MM.1S (cell line): ENCODE measurements at regions not wholly inside any gene's neighbourhood (a gene's known extent, or its start where the extent isn't known, plus 50 kb on each side); places are given as distances from the start of the nearest gene placed in this dataset.

Experiments
- DNase-seq: peaks from one replicate; pipeline ENCODE4 v3.0.0-alpha.2; 2015
- H2AFZ ChIP-seq: fragments of 300-600 bp; sonication (generic); 2 replicates; pipeline ENCODE4 v1.6.0; 2016; ENCODE audit warnings: antibody characterized with exemption, low read length
- H3F3A ChIP-seq: fragments of 300-600 bp; sonication (generic); 2 replicates; pipeline ENCODE4 v1.6.1; 2016; ENCODE audit warnings: mild to moderate bottlenecking, antibody characterized with exemption, low read length, moderate library complexity, mixed read lengths; ENCODE audit not compliant: insufficient read depth
- H3K27ac ChIP-seq: fragments of 300-600 bp; sonication (generic); 2 replicates; pipeline ENCODE4 v1.5.1; 2016; ENCODE audit warnings: mild to moderate bottlenecking, low read length
- H3K27me3 ChIP-seq: fragments of 300-600 bp; sonication (generic); replicated peaks from 2 replicates; pipeline ENCODE4 v1.6.0; 2016; ENCODE audit warnings: low read length; ENCODE audit not compliant: insufficient read depth
- H3K36me3 ChIP-seq: fragments of 300-600 bp; sonication (generic); replicated peaks from 2 replicates; pipeline ENCODE4 v1.6.1; 2016; ENCODE audit warnings: mild to moderate bottlenecking, low read length, mixed read lengths; ENCODE audit not compliant: insufficient read depth
- H3K4me1 ChIP-seq: fragments of 300-600 bp; sonication (generic); 2 replicates; pipeline ENCODE4 v1.6.1; 2016; ENCODE audit warnings: low read length, mixed read lengths
- H3K4me2 ChIP-seq: fragments of 300-600 bp; sonication (generic); 2 replicates; pipeline ENCODE4 v1.6.0; 2016; ENCODE audit warnings: low read depth, low read length
- H3K4me3 ChIP-seq: fragments of 300-600 bp; sonication (generic); 2 replicates; pipeline ENCODE4 v1.5.1; 2016; ENCODE audit warnings: low read length, mixed read lengths
- H3K79me2 ChIP-seq: fragments of 300-600 bp; sonication (generic); 2 replicates; pipeline ENCODE4 v1.6.1; 2016; ENCODE audit warnings: mixed run types, low read length, mixed read lengths
- H3K9ac ChIP-seq: fragments of 300-600 bp; sonication (generic); 2 replicates; pipeline ENCODE4 v1.6.1; 2016; ENCODE audit warnings: low read length, mixed read lengths
- H3K9me2 ChIP-seq: fragments of 300-600 bp; sonication (generic); replicated peaks from 2 replicates; pipeline ENCODE4 v1.6.1; 2016; ENCODE audit warnings: mild to moderate bottlenecking, low read length, mixed read lengths; ENCODE audit not compliant: insufficient read depth
- H3K9me3 ChIP-seq: fragments of 300-600 bp; sonication (generic); replicated peaks from 2 replicates; pipeline ENCODE4 v1.6.1; 2016; ENCODE audit warnings: mild to moderate bottlenecking, low read length, mixed read lengths; ENCODE audit not compliant: insufficient read depth
- H4K20me1 ChIP-seq: fragments of 300-600 bp; sonication (generic); 2 replicates; pipeline ENCODE4 v1.6.1; 2016; ENCODE audit warnings: mild to moderate bottlenecking, low read length, moderate library complexity, mixed read lengths; ENCODE audit not compliant: insufficient read depth
- CTCF ChIP-seq: fragments of 300-600 bp; sonication (generic); IDR thresholded peaks from 2 replicates; pipeline ENCODE4 v1.5.1; 2016; ENCODE audit warnings: antibody characterized with exemption, low read length, mixed read lengths
- EZH2 ChIP-seq: fragments of 300-600 bp; sonication (generic); optimal IDR thresholded peaks from 2 replicates; pipeline ENCODE3; 2017; ENCODE audit warnings: low read depth, mild to moderate bottlenecking, antibody characterized with exemption, low read length, mixed read lengths
- EZH2phosphoT487 ChIP-seq: fragments of 300-600 bp; sonication (generic); IDR thresholded peaks from 2 replicates; pipeline ENCODE4 v1.6.1; 2018; ENCODE audit warnings: antibody characterized with exemption, low read length

- Histone ChIP-seq H4K20me1 (no peaks in the 10 kb centered on the region), H2AFZ (no peak overlapping the region), H3K4me3 (no peak overlapping the region), H3K9ac (no peak overlapping the region), H3K4me2 (no peak overlapping the region), H3K9me2 (no peaks in the 10 kb centered on the region), H3K4me1 (no peaks in the 10 kb centered on the region), H3K79me2 (no peaks in the 10 kb centered on the region), H3K27ac (no peak overlapping the region), H3K27me3 (no peaks in the 10 kb centered on the region), H3K36me3 (no peaks in the 10 kb centered on the region), H3F3A (no peaks in the 10 kb centered on the region), H3K9me3 (no peaks in the 10 kb centered on the region)
- DNase-seq, result no peak
- TF ChIP-seq EZH2 (no peak), EZH2phosphoT487 (no peak), CTCF (no peak)
These were observed 78.3 kb upstream of the IPO5 start for GRCh38 chr13:97875218-97875617.

- no peaks in the 10 kb centered on the region for H3K79me2 ChIP-seq
- DNase-seq, result no peak
- H2AFZ ChIP-seq, result no peak overlapping the region
- H3K9me2 ChIP-seq, result no peaks in the 10 kb centered on the region
- H3K4me3 ChIP-seq, result no peak overlapping the region
- H3K27ac ChIP-seq, result no peak overlapping the region
- no peaks in the 10 kb centered on the region for H4K20me1 ChIP-seq
- TF ChIP-seq CTCF, result no peak
- no peak for TF ChIP-seq EZH2phosphoT487
- no peak for TF ChIP-seq EZH2
- H3K4me1 ChIP-seq, result no peaks in the 10 kb centered on the region
- no peaks in the 10 kb centered on the region for H3K36me3 ChIP-seq
- no peak overlapping the region for H3K9ac ChIP-seq
- H3K4me2 ChIP-seq, result no peak overlapping the region
- no peaks in the 10 kb centered on the region for H3F3A ChIP-seq
- no peaks in the 10 kb centered on the region for H3K27me3 ChIP-seq
- H3K9me3 ChIP-seq, result no peaks in the 10 kb centered on the region
These were observed 77.6 kb upstream of the IPO5 start for GRCh38 chr13:97875911-97876310.

- TF ChIP-seq EZH2 (no peak), CTCF (no peak), EZH2phosphoT487 (no peak)
- H4K20me1 ChIP-seq, result no peaks in the 10 kb centered on the region
- H3K9ac ChIP-seq, result no peak overlapping the region
- no peak overlapping the region for H3K4me3 ChIP-seq
- no peak for DNase-seq
- no peaks in the 10 kb centered on the region for H3K9me3 ChIP-seq
- no peak overlapping the region for H3K27ac ChIP-seq
- no peaks in the 10 kb centered on the region for H3K36me3 ChIP-seq
- H3F3A ChIP-seq, result no peaks in the 10 kb centered on the region
- H3K4me1 ChIP-seq, result no peaks in the 10 kb centered on the region
- no peaks in the 10 kb centered on the region for H3K9me2 ChIP-seq
- no peaks in the 10 kb centered on the region for H3K79me2 ChIP-seq
- H3K27me3 ChIP-seq, result no peaks in the 10 kb centered on the region
- H3K4me2 ChIP-seq, result no peak overlapping the region
- H2AFZ ChIP-seq, result no peak overlapping the region
These were observed 74.8 kb upstream of the IPO5 start for GRCh38 chr13:97878431-97879375.
